ENCODE measurements at regions not wholly inside any gene's neighbourhood (a gene's known extent, or its start where the extent isn't known, plus 50 kb on each side); places are given as distances from the start of the nearest gene placed in this dataset.

- TF ChIP-seq EZH2 (IDR thresholded peaks at IDR 0.05; ENCODE audit: low read length), result no peak
- TF ChIP-seq, protein P1, sequence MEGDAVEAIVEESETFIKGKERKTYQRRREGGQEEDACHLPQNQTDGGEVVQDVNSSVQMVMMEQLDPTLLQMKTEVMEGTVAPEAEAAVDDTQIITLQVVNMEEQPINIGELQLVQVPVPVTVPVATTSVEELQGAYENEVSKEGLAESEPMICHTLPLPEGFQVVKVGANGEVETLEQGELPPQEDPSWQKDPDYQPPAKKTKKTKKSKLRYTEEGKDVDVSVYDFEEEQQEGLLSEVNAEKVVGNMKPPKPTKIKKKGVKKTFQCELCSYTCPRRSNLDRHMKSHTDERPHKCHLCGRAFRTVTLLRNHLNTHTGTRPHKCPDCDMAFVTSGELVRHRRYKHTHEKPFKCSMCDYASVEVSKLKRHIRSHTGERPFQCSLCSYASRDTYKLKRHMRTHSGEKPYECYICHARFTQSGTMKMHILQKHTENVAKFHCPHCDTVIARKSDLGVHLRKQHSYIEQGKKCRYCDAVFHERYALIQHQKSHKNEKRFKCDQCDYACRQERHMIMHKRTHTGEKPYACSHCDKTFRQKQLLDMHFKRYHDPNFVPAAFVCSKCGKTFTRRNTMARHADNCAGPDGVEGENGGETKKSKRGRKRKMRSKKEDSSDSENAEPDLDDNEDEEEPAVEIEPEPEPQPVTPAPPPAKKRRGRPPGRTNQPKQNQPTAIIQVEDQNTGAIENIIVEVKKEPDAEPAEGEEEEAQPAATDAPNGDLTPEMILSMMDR (optimal IDR thresholded peaks at IDR 0.05 in 1 of 3, IDR thresholded peaks at IDR 0.05 in 1 of 3, conservative IDR thresholded peaks at IDR 0.05 in 1 of 3; ENCODE audit: extremely low read depth in 1 of 3, insufficient read depth in 2 of 3, low read length in 3 of 3), result no peak
Measured at GRCh38 chr6:110538416-110539160, 62.2 kb upstream of the SLC22A16 start.

Measured in keratinocyte (primary cell).